GM12878 (cell line): ENCODE measurements at regions not wholly inside any gene's neighbourhood (a gene's known extent, or its start where the extent isn't known, plus 50 kb on each side); places are given as distances from the start of the nearest gene placed in this dataset.

Source experiments
- ATAC-seq: fragments of 200-7000 bp; cut with Tn5 transposase; 3 replicates; pipeline ENCODE4 v1.9.1; 2020; ENCODE audit warnings: mild to moderate bottlenecking, moderate library complexity
- BruUV-seq: library from RNA; stranded (reverse); fragments of 400-500 nt; replicated peaks from 2 replicates; lab custom pipeline; 2021; lab: Mats Ljungman, UMichigan
- CTCF ChIA-PET: fragments of 300-600 bp; sonication (Branson Sonifier 250); formaldehyde crosslinking; extraction: SDS; loops from one replicate; lab custom pipeline; 2021; ENCODE audit warnings: inconsistent platforms; lab: Yijun Ruan, JAX
- POLR2A ChIA-PET: fragments of 350-600 bp; formaldehyde crosslinking; extraction: SDS; loops from one replicate; lab custom pipeline; 2021; ENCODE audit warnings: inconsistent platforms; lab: Charles Lee
- RAD21 ChIA-PET: fragments of 300-600 bp; sonication (Branson Sonifier 250); formaldehyde crosslinking; loops from one replicate; lab custom pipeline; 2023; ENCODE audit warnings: antibody characterized with exemption; ENCODE audit not compliant: unreplicated experiment; lab: Charles Lee
- SMC1A ChIA-PET: fragments of 300-600 bp; sonication (Branson Sonifier 250); formaldehyde crosslinking; loops from one replicate; lab custom pipeline; 2023; ENCODE audit not compliant: unreplicated experiment, uncharacterized antibody; lab: Charles Lee
- DNase-seq: peaks from one replicate; pipeline ENCODE4 v3.0.0-alpha.2; 2011; ENCODE audit warnings: low read depth, low spot score
- FAIRE-seq: peaks from 3 replicates; lab custom pipeline; 2011; peaks lifted over from hg19 to GRCh38; lab: Jason Lieb, UNC
- H2AFZ ChIP-seq: 2 replicates; pipeline ENCODE4 v1.6.0; 2011; ENCODE audit warnings: low read depth, low read length, control low read depth; ENCODE audit not compliant: control insufficient read depth
- H3K27ac ChIP-seq: 2 replicates; pipeline ENCODE4 v1.5.1; 2011; ENCODE audit warnings: control low read depth; ENCODE audit not compliant: control insufficient read depth, insufficient read depth
- H3K27me3 ChIP-seq, 2 experiments: replicated peaks in 1 of 2; 2 replicates each; pipeline versions ENCODE4 v1.6.0 to v1.6.1; 2011; ENCODE audit warnings: low read length in 1 of 2; ENCODE audit not compliant: control insufficient read depth in 2 of 2, insufficient read depth in 2 of 2
- H3K36me3 ChIP-seq, 2 experiments: 2 replicates each; pipeline ENCODE4 v1.5.1; 2011; ENCODE audit warnings: low read length in 1 of 2; ENCODE audit not compliant: control insufficient read depth in 2 of 2, insufficient read depth in 2 of 2
- H3K4me1 ChIP-seq: 2 replicates; pipeline ENCODE4 v1.6.1; 2011; ENCODE audit warnings: mild to moderate bottlenecking, low read length, moderate library complexity, mixed read lengths; ENCODE audit not compliant: control insufficient read depth, insufficient read depth
- H3K4me2 ChIP-seq: 2 replicates; pipeline ENCODE4 v1.6.0; 2011; ENCODE audit warnings: control low read depth; ENCODE audit not compliant: control insufficient read depth, insufficient read depth
- H3K4me3 ChIP-seq: fragments of 200-600 bp; sonication (generic); 2 replicates; pipeline ENCODE4 v1.5.1; 2016
- H3K79me2 ChIP-seq: 2 replicates; pipeline ENCODE4 v1.6.0; 2011; ENCODE audit warnings: low read length; ENCODE audit not compliant: control insufficient read depth, insufficient read depth
- H3K9ac ChIP-seq: 2 replicates; pipeline ENCODE4 v1.8.0; 2011; ENCODE audit warnings: low read length, control low read depth, mixed read lengths; ENCODE audit not compliant: control insufficient read depth, insufficient read depth
- H3K9me3 ChIP-seq: replicated peaks from 3 replicates; pipeline ENCODE4 v1.5.1; 2011; ENCODE audit warnings: mild to moderate bottlenecking, low read length; ENCODE audit not compliant: control insufficient read depth, insufficient read depth
- H4K20me1 ChIP-seq: 2 replicates; pipeline ENCODE4 v1.6.0; 2011; ENCODE audit not compliant: control insufficient read depth, insufficient read depth
- ATF2 ChIP-seq: IDR thresholded peaks from 2 replicates; pipeline ENCODE4 v1.6.1; 2012; ENCODE audit warnings: low read length, inconsistent platforms
- E2F4 ChIP-seq: IDR thresholded peaks from 2 replicates; pipeline ENCODE4 v1.6.1; 2012; ENCODE audit warnings: low read depth, low read length, improper control_type of control experiment
- HDAC2 ChIP-seq: fragments of 200-600 bp; sonication (generic); IDR thresholded peaks from 2 replicates; pipeline ENCODE4 v1.6.1; 2017
- IRF3 ChIP-seq: fragments of 450-650 bp; IDR thresholded peaks from 2 replicates; pipeline ENCODE4 v1.6.1; 2014; ENCODE audit warnings: mild to moderate bottlenecking
- MEF2B ChIP-seq: fragments of 450-650 bp; IDR thresholded peaks from 2 replicates; pipeline ENCODE4 v1.6.1; 2018; ENCODE audit warnings: mild to moderate bottlenecking, moderate library complexity; ENCODE audit not compliant: partially characterized antibody, poor library complexity, severe bottlenecking
- MYC ChIP-seq: IDR thresholded peaks from 2 replicates; pipeline ENCODE4 v1.6.1; 2011; ENCODE audit warnings: mild to moderate bottlenecking, low read length, moderate library complexity, inconsistent platforms; ENCODE audit not compliant: insufficient read depth, insufficient replicate concordance, insufficient read length, severe bottlenecking
- SREBF1 ChIP-seq: IDR thresholded peaks from 2 replicates; pipeline ENCODE4 v1.6.1; 2012; ENCODE audit warnings: mild to moderate bottlenecking, low read length
- SRF ChIP-seq, 2 experiments: IDR thresholded peaks; 2 replicates each; pipeline ENCODE4 v1.6.1; 2011; ENCODE audit warnings: low read depth in 2 of 2, low read length in 2 of 2, mild to moderate bottlenecking in 1 of 2, moderate library complexity in 1 of 2
- WGBS: methylation state at CpG from one replicate; pipeline ENCODE4 v1.1.6; 2016; ENCODE audit warnings: low lambda C conversion rate; ENCODE audit not compliant: insufficient replicate concordance, insufficient coverage; ENCODE audit errors: missing lambda C conversion rate; 5-methylcytosine and 5-hydroxymethylcytosine counted together
- in situ Hi-C: fragments of 300-500 bp; cut with MboI; formaldehyde crosslinking; loops from 9 replicates; pipeline ENCODE4 v1.14.3; 2018; ENCODE audit warnings: mixed read lengths
- intact Hi-C: fragments of 100-400 bp; cut with micrococcal nuclease; formaldehyde crosslinking; loops from one replicate; pipeline ENCODE4 v1.14.2; 2022; ENCODE audit not compliant: unreplicated experiment
- TF ChIP-seq, protein P1 (sequence below): IDR thresholded peaks from 2 replicates; pipeline ENCODE4 v1.6.1; 2011; ENCODE audit warnings: borderline replicate concordance, low read depth, mild to moderate bottlenecking, moderate library complexity, mixed read lengths, low read length; ENCODE audit not compliant: insufficient read depth; ENCODE audit errors: extremely low read length
- TF ChIP-seq, protein P2 (sequence below): fragments of 450-650 bp; IDR thresholded peaks from 2 replicates; pipeline ENCODE4 v1.6.1; 2016; ENCODE audit warnings: mild to moderate bottlenecking, moderate library complexity, borderline replicate concordance

DNA sequence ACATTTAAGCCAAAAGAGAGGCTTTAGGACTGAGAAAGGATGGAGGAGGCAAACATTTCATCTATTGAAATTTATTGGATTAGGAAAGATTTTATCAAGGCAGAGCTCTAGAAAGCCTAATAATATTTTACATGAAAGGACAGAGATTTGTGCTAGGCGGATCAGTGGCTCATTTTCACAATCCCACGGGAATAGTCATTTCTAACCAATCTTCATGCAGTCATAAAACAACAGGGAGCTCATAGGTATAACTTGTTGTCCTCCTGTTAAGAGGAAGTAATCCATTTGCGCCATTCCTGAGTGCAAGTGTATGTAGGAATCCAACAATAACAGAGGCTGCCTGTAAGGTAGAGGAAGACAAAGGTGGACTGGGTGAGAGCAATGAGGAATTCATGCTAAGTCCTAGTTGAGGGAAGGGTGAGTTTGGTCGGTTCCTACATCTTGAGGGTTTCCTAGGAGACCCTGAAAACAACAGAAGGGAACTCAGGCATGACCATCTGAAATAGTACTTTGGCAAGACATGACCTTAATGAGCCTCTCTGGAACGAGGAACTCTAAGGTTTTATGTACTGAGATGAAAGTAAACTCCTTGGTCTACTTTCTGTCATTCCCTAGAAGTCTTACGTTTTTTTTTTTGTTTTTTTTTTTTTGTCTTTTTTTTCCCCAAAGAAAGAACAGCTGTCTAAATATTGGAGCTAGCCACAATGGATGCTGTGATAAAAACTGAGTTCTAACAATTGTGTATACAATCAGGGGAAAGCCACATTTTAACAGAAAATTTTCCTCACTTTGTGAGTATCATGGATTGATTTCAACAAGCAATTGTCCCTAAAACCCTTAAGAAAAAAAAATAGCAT lies 89.7 kb downstream of the GEMIN8 start (continued):
- TF ChIP-seq IRF3 = no peak
- TF ChIP-seq, protein P1, sequence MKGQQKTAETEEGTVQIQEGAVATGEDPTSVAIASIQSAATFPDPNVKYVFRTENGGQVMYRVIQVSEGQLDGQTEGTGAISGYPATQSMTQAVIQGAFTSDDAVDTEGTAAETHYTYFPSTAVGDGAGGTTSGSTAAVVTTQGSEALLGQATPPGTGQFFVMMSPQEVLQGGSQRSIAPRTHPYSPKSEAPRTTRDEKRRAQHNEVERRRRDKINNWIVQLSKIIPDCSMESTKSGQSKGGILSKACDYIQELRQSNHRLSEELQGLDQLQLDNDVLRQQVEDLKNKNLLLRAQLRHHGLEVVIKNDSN = no peak
- TF ChIP-seq, all 136 proteins: peak for 0

DNA sequence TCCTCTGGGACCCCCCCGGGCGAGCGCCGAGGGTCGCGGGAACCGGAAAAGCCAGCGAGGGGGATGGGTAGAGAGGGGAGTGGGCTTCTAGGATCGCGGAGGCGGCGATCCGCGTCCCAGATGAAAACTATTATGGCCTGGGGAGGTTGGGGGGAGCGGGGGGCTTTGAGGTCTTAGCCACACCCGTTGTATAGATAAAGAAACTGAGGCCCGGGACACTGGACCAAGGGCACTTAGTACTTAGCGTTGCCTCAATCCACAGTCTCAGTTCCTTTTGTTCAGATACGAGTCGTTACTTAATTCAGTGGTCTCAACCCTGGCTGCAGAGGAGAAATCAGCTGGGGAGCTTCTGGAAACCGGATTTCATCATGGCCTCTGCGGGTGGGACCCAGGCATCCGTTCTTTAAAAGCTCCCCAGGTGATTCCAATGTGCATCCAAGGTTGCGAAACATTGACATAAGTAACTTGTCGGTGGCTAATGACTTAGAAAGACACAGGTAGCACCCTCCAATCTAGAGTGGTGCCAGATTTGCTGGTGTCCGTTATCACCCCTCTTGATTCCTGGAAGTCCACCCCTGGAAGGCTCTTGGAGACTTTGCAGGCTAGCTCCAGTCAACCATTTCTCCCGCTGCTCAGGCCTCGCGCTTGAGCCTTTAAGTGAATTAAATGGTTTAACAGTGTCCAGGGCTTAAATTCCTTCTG lies 90.7 kb downstream of the GEMIN8 start:
- Histone ChIP-seq H3K4me2 (peak overlapping the region; percentile 54; the same call in 1 of the 2 replicates), H3K9me3 (no peaks in the 10 kb centered on the region; the same call in 2 of the 3 replicates), H3K27me3 (peaks cover 7 to 15% of the 10 kb centered on the region in 2 experiments), H3K4me1 (no peaks in the 10 kb centered on the region), H2AFZ (no peak overlapping the region), H3K27ac (no peak overlapping the region), H3K79me2 (no peaks in the 10 kb centered on the region), H4K20me1 (no peaks in the 10 kb centered on the region), H3K36me3 (no peaks in the 10 kb centered on the region), H3K4me3 (no peak overlapping the region), H3K9ac (no peak overlapping the region)
- RAD21 ChIA-PET = no interaction called here
- WGBS = 26% methylated on average over 29 of the region's 29 CpGs
- DNase-seq (no peak), FAIRE-seq (no peak), ATAC-seq (no peak)
- CTCF ChIA-PET = no interaction called here
- no TSS peak for BruUV-seq
- in situ Hi-C loops = no loop called here
- intact Hi-C loops = no loop called here
- POLR2A ChIA-PET = no interaction called here
- SMC1A ChIA-PET = no interaction called here
- TF ChIP-seq SREBF1 (no peak), ATF2 (no peak), MYC (no peak), MEF2B (no peak), SRF (IDR thresholded peaks at IDR 0.05; ENCODE audit: low read depth in 2 of 2, low read length in 2 of 2) (no peak), HDAC2 (no peak), E2F4 (no peak)
- TF ChIP-seq, protein P2, sequence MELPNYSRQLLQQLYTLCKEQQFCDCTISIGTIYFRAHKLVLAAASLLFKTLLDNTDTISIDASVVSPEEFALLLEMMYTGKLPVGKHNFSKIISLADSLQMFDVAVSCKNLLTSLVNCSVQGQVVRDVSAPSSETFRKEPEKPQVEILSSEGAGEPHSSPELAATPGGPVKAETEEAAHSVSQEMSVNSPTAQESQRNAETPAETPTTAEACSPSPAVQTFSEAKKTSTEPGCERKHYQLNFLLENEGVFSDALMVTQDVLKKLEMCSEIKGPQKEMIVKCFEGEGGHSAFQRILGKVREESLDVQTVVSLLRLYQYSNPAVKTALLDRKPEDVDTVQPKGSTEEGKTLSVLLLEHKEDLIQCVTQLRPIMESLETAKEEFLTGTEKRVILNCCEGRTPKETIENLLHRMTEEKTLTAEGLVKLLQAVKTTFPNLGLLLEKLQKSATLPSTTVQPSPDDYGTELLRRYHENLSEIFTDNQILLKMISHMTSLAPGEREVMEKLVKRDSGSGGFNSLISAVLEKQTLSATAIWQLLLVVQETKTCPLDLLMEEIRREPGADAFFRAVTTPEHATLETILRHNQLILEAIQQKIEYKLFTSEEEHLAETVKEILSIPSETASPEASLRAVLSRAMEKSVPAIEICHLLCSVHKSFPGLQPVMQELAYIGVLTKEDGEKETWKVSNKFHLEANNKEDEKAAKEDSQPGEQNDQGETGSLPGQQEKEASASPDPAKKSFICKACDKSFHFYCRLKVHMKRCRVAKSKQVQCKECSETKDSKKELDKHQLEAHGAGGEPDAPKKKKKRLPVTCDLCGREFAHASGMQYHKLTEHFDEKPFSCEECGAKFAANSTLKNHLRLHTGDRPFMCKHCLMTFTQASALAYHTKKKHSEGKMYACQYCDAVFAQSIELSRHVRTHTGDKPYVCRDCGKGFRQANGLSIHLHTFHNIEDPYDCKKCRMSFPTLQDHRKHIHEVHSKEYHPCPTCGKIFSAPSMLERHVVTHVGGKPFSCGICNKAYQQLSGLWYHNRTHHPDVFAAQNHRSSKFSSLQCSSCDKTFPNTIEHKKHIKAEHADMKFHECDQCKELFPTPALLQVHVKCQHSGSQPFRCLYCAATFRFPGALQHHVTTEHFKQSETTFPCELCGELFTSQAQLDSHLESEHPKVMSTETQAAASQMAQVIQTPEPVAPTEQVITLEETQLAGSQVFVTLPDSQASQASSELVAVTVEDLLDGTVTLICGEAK = no peak
